Thoracic aorta (tissue), 2 donors: ENCODE measurements at regions not wholly inside any gene's neighbourhood (a gene's known extent, or its start where the extent isn't known, plus 50 kb on each side); places are given as distances from the start of the nearest gene placed in this dataset.

Experiments
- ATAC-seq: fragments of 150-250 bp; one replicate; pipeline ENCODE4 v1.8.0; 2017; ENCODE audit warnings: low read depth; ENCODE audit not compliant: insufficient number of reproducible peaks, low FRiP score
- DNase-seq: peaks from one replicate; pipeline ENCODE4 v3.0.0-alpha.2; 2020; ENCODE audit warnings: low spot score
- H3K27ac ChIP-seq, 2 donors: fragments of 200-600 bp; sonication (generic); 1 replicate in 1 of 2; 2 replicates in 1 of 2; pipeline ENCODE4 v1.5.1; 2016; ENCODE audit warnings: mild to moderate bottlenecking in 2 of 2, moderate library complexity in 2 of 2
- H3K27me3 ChIP-seq: fragments of 200-600 bp; sonication (generic); replicated peaks from 2 replicates; pipeline ENCODE4 v1.6.0; 2016; ENCODE audit warnings: mild to moderate bottlenecking; ENCODE audit not compliant: insufficient read depth
- H3K36me3 ChIP-seq: fragments of 200-600 bp; sonication (generic); one replicate; pipeline ENCODE4 v1.5.1; 2016
- H3K4me1 ChIP-seq, 2 donors: fragments of 200-600 bp; sonication (generic); 1 replicate in 1 of 2; 2 replicates in 1 of 2; pipeline versions ENCODE4 v1.5.1 to v1.6.0; 2016; ENCODE audit warnings: low read depth in 2 of 2, mild to moderate bottlenecking in 1 of 2; ENCODE audit not compliant: control insufficient read depth in 1 of 2
- H3K4me3 ChIP-seq: fragments of 200-600 bp; sonication (generic); 2 replicates; pipeline ENCODE4 v1.5.1; 2016; ENCODE audit warnings: mild to moderate bottlenecking
- H3K9me3 ChIP-seq: fragments of 200-600 bp; sonication (generic); 2 replicates; pipeline ENCODE4 v1.5.1; 2016
- CTCF ChIP-seq: fragments of 200-600 bp; sonication (generic); IDR thresholded peaks from one replicate; pipeline ENCODE4 v1.5.1; 2019; ENCODE audit warnings: antibody characterized with exemption

GRCh38 chr11:121829159-121829643 lies 286.8 kb downstream of the BLID start:
- Histone ChIP-seq H3K36me3 (no peaks in the 10 kb centered on the region), H3K4me3 (no peak overlapping the region), H3K9me3 (peaks cover 9% of the 10 kb centered on the region), H3K4me1 (peaks cover 3 to 8% of the 10 kb centered on the region in 2 donors), H3K27me3 (no peaks in the 10 kb centered on the region), H3K27ac (peak overlapping the region in 1 of 2 donors; percentile 44)
- TF ChIP-seq CTCF: no peak
- peak; percentile 7 for DNase-seq
- peak; percentile 50 for ATAC-seq

- peaks cover 8% of the 10 kb centered on the region for H3K9me3 ChIP-seq
- no peak for TF ChIP-seq CTCF
- no peaks in the 10 kb centered on the region for H3K36me3 ChIP-seq
- no peak overlapping the region for H3K27ac ChIP-seq
- H3K27me3 ChIP-seq: no peaks in the 10 kb centered on the region
- peaks cover 0 to 5% of the 10 kb centered on the region in 2 donors for H3K4me1 ChIP-seq
- ATAC-seq: no peak
- no peak overlapping the region for H3K4me3 ChIP-seq
- DNase-seq: no peak
These were observed 301.1 kb downstream of the BLID start for GRCh38 chr11:121814962-121815361.

GRCh38 chr11:121814296-121814695 lies 301.7 kb downstream of the BLID start:
- Histone ChIP-seq H3K4me1 (peaks cover 0 to 5% of the 10 kb centered on the region in 2 donors), H3K4me3 (no peak overlapping the region), H3K36me3 (no peaks in the 10 kb centered on the region), H3K9me3 (peaks cover 8% of the 10 kb centered on the region), H3K27ac (no peak overlapping the region), H3K27me3 (no peaks in the 10 kb centered on the region)
- no peak for TF ChIP-seq CTCF
- DNase-seq (no peak), ATAC-seq (no peak)

GRCh38 chr11:121810291-121810690 lies 305.7 kb downstream of the BLID start:
- H3K27ac ChIP-seq: peak overlapping the region in 1 of 2 donors; percentile 10
- no peaks in the 10 kb centered on the region for H3K9me3 ChIP-seq
- no peak for TF ChIP-seq CTCF
- ATAC-seq: no peak
- no peak overlapping the region for H3K4me3 ChIP-seq
- no peaks in the 10 kb centered on the region for H3K36me3 ChIP-seq
- no peak for DNase-seq
- H3K4me1 ChIP-seq: peaks cover 0 to 5% of the 10 kb centered on the region in 2 donors
- no peaks in the 10 kb centered on the region for H3K27me3 ChIP-seq

- TF ChIP-seq CTCF: no peak
These were observed 307.9 kb downstream of the BLID start for GRCh38 chr11:121808096-121808495.

More at GRCh38 chr11:121808096-121808495, 307.9 kb downstream of the BLID start:
- Histone ChIP-seq H3K36me3 (no peaks in the 10 kb centered on the region), H3K27me3 (no peaks in the 10 kb centered on the region), H3K9me3 (no peaks in the 10 kb centered on the region), H3K27ac (no peak overlapping the region), H3K4me1 (no peaks in the 10 kb centered on the region), H3K4me3 (no peak overlapping the region)
- no peak for ATAC-seq
- DNase-seq: no peak
